GM20000 (cell line): ENCODE measurements at regions not wholly inside any gene's neighbourhood (a gene's known extent, or its start where the extent isn't known, plus 50 kb on each side); places are given as distances from the start of the nearest gene placed in this dataset.

Experiments used
- DNase-seq: peaks from one replicate; pipeline ENCODE4 v3.0.0; 2012; ENCODE audit warnings: low spot score
- TF ChIP-seq, protein P1 (sequence below): IDR thresholded peaks from 2 replicates; pipeline ENCODE4 v1.5.1; 2012; ENCODE audit warnings: mild to moderate bottlenecking, control low read depth; ENCODE audit errors: extremely low read depth, missing control alignments

DNA sequence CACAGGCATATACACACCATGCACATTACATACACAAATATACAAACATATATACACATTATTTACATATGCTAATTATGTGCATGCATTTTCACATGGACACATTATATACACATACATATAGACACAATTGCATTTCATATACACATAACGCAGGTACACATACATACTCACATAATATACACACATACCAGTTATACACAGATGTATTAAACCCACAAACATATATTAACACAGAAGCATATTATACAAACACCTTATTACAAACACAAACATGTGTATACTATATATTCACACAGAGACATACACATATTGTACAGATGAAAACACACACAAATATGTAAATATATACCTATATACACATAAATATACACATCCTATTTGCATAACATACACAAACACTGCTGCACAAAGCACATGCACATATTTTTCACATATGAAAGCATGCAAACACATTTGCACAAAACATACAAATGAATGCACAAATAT lies 140.2 kb downstream of the VEGFA start:
- TF ChIP-seq, protein P1, sequence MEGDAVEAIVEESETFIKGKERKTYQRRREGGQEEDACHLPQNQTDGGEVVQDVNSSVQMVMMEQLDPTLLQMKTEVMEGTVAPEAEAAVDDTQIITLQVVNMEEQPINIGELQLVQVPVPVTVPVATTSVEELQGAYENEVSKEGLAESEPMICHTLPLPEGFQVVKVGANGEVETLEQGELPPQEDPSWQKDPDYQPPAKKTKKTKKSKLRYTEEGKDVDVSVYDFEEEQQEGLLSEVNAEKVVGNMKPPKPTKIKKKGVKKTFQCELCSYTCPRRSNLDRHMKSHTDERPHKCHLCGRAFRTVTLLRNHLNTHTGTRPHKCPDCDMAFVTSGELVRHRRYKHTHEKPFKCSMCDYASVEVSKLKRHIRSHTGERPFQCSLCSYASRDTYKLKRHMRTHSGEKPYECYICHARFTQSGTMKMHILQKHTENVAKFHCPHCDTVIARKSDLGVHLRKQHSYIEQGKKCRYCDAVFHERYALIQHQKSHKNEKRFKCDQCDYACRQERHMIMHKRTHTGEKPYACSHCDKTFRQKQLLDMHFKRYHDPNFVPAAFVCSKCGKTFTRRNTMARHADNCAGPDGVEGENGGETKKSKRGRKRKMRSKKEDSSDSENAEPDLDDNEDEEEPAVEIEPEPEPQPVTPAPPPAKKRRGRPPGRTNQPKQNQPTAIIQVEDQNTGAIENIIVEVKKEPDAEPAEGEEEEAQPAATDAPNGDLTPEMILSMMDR, result no peak
- DNase-seq, result no peak

DNA sequence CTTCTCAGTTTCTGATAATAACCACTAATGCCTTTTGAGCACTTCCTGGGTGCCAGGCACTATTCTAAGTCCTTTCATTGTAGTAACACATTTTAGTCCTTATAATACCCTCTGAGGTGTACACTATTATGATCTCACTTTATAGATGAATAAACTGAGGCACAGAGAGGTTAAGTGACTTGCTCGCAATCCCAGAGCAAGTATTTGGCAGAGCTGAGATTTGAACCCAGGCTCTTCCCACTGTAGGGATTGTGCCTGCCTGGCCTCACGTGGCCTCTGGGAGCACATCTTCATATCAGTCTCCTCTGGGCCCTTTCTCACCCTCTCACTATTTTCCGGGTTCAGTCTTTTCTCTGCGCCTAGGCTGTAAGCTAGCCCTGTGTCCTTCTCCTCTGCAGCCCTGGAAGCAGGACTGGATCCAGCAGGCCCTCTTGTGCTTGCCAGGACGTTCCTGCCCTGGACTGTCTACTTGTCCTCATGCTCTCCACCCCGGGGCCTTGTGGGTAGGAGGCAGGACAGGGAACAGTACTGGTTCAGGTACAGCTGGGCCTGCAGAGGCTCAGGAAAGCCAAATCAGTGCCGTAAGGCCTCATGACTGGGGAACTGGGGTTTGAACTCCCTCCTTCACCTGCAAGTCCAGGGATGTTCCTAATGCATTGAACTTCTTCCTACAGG lies 139.6 kb downstream of the VEGFA start:
- TF ChIP-seq, protein P1, result no peak
- no peak for DNase-seq

- DNase-seq, result no peak
These were observed 137.9 kb downstream of the VEGFA start for GRCh38 chr6:43907789-43908472.

GRCh38 chr6:43907312-43907711 lies 137.3 kb downstream of the VEGFA start:
- TF ChIP-seq, protein P1, result no peak

More at GRCh38 chr6:43907789-43908472, 137.9 kb downstream of the VEGFA start:
- TF ChIP-seq, protein P1, result no peak

GRCh38 chr6:43904311-43905123 lies 134.5 kb downstream of the VEGFA start:
- TF ChIP-seq, protein P1, result no peak
- DNase-seq, result no peak

More at GRCh38 chr6:43907312-43907711, 137.3 kb downstream of the VEGFA start:
- DNase-seq, result no peak

GRCh38 chr6:43903739-43904290 lies 133.8 kb downstream of the VEGFA start:
- TF ChIP-seq, protein P1, result no peak
- no peak for DNase-seq
